Uterus (tissue), 2 donors: ENCODE measurements at regions not wholly inside any gene's neighbourhood (a gene's known extent, or its start where the extent isn't known, plus 50 kb on each side); places are given as distances from the start of the nearest gene placed in this dataset.

Experiments
- POLR2A ChIP-seq, 2 donors: fragments of 450-650 bp; IDR thresholded peaks; one replicate each; pipeline ENCODE4 v1.6.1; 2016; ENCODE audit warnings: antibody characterized with exemption in 2 of 2, mild to moderate bottlenecking in 1 of 2, moderate library complexity in 1 of 2
- TF ChIP-seq, protein P1 (sequence below), 4 experiments: fragments of 200-600 bp in 2 of 4; fragments of 450-650 bp in 2 of 4; sonication (generic) in 2 of 4; IDR thresholded peaks; one replicate each; pipeline ENCODE4 v1.5.1; 2016 to 2019; ENCODE audit warnings: antibody characterized with exemption in 4 of 4, mild to moderate bottlenecking in 2 of 4, moderate library complexity in 1 of 4

DNA sequence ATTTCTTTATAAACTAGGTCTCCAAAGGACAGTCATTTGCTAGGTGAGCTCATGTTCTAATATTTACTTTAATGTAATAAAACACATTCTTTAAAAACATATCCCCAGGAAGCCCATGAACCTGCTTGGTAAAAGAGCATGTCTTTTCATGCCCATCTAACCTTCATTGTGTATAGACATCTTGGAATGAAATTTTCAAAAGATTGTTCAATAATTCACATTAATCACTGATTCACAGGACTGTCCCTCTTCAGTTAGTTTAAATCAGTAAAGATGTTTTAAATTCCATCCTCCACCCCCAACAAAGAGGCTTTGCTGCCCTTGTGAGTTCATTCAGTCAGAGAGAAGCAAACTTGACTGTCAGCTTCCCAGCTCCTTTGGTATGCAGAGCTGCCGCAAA, 633.4 kb upstream of the CELF4 start:
- TF ChIP-seq, protein P1, sequence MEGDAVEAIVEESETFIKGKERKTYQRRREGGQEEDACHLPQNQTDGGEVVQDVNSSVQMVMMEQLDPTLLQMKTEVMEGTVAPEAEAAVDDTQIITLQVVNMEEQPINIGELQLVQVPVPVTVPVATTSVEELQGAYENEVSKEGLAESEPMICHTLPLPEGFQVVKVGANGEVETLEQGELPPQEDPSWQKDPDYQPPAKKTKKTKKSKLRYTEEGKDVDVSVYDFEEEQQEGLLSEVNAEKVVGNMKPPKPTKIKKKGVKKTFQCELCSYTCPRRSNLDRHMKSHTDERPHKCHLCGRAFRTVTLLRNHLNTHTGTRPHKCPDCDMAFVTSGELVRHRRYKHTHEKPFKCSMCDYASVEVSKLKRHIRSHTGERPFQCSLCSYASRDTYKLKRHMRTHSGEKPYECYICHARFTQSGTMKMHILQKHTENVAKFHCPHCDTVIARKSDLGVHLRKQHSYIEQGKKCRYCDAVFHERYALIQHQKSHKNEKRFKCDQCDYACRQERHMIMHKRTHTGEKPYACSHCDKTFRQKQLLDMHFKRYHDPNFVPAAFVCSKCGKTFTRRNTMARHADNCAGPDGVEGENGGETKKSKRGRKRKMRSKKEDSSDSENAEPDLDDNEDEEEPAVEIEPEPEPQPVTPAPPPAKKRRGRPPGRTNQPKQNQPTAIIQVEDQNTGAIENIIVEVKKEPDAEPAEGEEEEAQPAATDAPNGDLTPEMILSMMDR (IDR thresholded peaks at IDR 0.05) = no peak
- TF ChIP-seq POLR2A (IDR thresholded peaks at IDR 0.05) = no peak
